Endothelial cell of umbilical vein (primary cell): ENCODE measurements at regions not wholly inside any gene's neighbourhood (a gene's known extent, or its start where the extent isn't known, plus 50 kb on each side); places are given as distances from the start of the nearest gene placed in this dataset.

Experiments used
- BruUV-seq: library from RNA; stranded (reverse); fragments of 400-500 nt; replicated peaks from 2 replicates; lab custom pipeline; 2021; lab: Mats Ljungman, UMichigan
- CTCF ChIA-PET: fragments of 300-600, 350-600 bp; sonication (Branson Sonifier 250); formaldehyde crosslinking; loops from one replicate; lab custom pipeline; 2021; ENCODE audit warnings: antibody characterized with exemption, inconsistent platforms; lab: Charles Lee
- POLR2A ChIA-PET: fragments of 300-600, 350-600 bp; sonication (Branson Sonifier 250); formaldehyde crosslinking; loops from one replicate; lab custom pipeline; 2021; ENCODE audit warnings: antibody characterized with exemption, inconsistent platforms; lab: Charles Lee
- DNase-seq: peaks from one replicate; pipeline ENCODE4 v3.0.0-alpha.2; 2011; ENCODE audit warnings: low read depth, low spot score
- FAIRE-seq: peaks from 2 replicates; lab custom pipeline; 2011; peaks lifted over from hg19 to GRCh38; lab: Jason Lieb, UNC
- H2AFZ ChIP-seq: 2 replicates; pipeline ENCODE4 v1.6.0; 2012; ENCODE audit warnings: low read depth, low read length, control low read depth, inconsistent platforms
- H3K27ac ChIP-seq: 2 replicates; pipeline ENCODE4 v1.5.1; 2011; ENCODE audit warnings: low read depth, mild to moderate bottlenecking, control low read depth, low read length, moderate library complexity; ENCODE audit not compliant: insufficient read depth
- H3K27me3 ChIP-seq, 2 experiments: 2 replicates each; pipeline versions ENCODE4 v1.6.0 to v1.6.1; 2011; ENCODE audit warnings: low read length in 2 of 2, mixed read lengths in 1 of 2; ENCODE audit not compliant: control insufficient read depth in 2 of 2, insufficient read depth in 2 of 2
- H3K36me3 ChIP-seq, 2 experiments: 2 replicates in 1 of 2; 3 replicates in 1 of 2; pipeline ENCODE4 v1.5.1; 2011; ENCODE audit warnings: low read length in 2 of 2, mild to moderate bottlenecking in 1 of 2, moderate library complexity in 1 of 2; ENCODE audit not compliant: control insufficient read depth in 2 of 2, insufficient read depth in 2 of 2; ENCODE audit errors: extremely low read depth in 1 of 2
- H3K4me1 ChIP-seq: 3 replicates; pipeline ENCODE4 v1.5.1; 2011; ENCODE audit warnings: mild to moderate bottlenecking, low read length; ENCODE audit not compliant: control insufficient read depth, insufficient read depth; ENCODE audit errors: extremely low read depth
- H3K4me2 ChIP-seq: 2 replicates; pipeline ENCODE4 v1.6.1; 2011; ENCODE audit warnings: low read length, control low read depth, mixed read lengths; ENCODE audit not compliant: insufficient read depth
- H3K4me3 ChIP-seq, 3 experiments: fragments of 200-600 bp in 1 of 3; sonication (generic), shearing (Covaris generic) in 1 of 3; replicated peaks in 1 of 3; 2 replicates each; pipeline ENCODE4 v1.5.1; 2011 to 2016; ENCODE audit warnings: control low read depth in 3 of 3, low read length in 3 of 3, mild to moderate bottlenecking in 2 of 3, inconsistent platforms in 1 of 3, low read depth in 1 of 3, moderate library complexity in 1 of 3; ENCODE audit not compliant: insufficient read depth in 1 of 3
- H3K79me2 ChIP-seq: 2 replicates; pipeline ENCODE4 v1.6.0; 2012; ENCODE audit warnings: low read length, inconsistent platforms; ENCODE audit not compliant: control insufficient read depth, insufficient read depth
- H3K9ac ChIP-seq: replicated peaks from 2 replicates; pipeline ENCODE3; 2011; ENCODE audit warnings: low read length, control low read depth; ENCODE audit not compliant: insufficient read depth; ENCODE audit errors: extremely low read depth
- H3K9me1 ChIP-seq: replicated peaks from 3 replicates; pipeline ENCODE4 v1.6.0; 2011; ENCODE audit warnings: mild to moderate bottlenecking, low read length; ENCODE audit not compliant: control insufficient read depth, insufficient read depth; ENCODE audit errors: extremely low read depth
- H3K9me3 ChIP-seq: replicated peaks from 2 replicates; pipeline ENCODE4 v1.5.1; 2012; ENCODE audit warnings: low read length, inconsistent platforms; ENCODE audit not compliant: control insufficient read depth, insufficient read depth
- H4K20me1 ChIP-seq: replicated peaks from 2 replicates; pipeline ENCODE3; 2011; ENCODE audit warnings: mild to moderate bottlenecking, low read length; ENCODE audit not compliant: control insufficient read depth, insufficient read depth; ENCODE audit errors: extremely low read depth
- EZH2 ChIP-seq: IDR thresholded peaks from 2 replicates; pipeline ENCODE4 v1.6.1; 2012; ENCODE audit warnings: borderline replicate concordance, low read depth, mild to moderate bottlenecking, moderate library complexity, low read length, inconsistent platforms; ENCODE audit not compliant: severe bottlenecking
- FOS ChIP-seq: IDR thresholded peaks from 2 replicates; pipeline ENCODE4 v1.6.1; 2011; ENCODE audit warnings: mild to moderate bottlenecking, low read length, moderate library complexity, borderline replicate concordance; ENCODE audit not compliant: insufficient read depth
- JUN ChIP-seq: IDR thresholded peaks from 2 replicates; pipeline ENCODE4 v1.6.1; 2011; ENCODE audit warnings: borderline replicate concordance, low read depth; ENCODE audit not compliant: insufficient read length, insufficient read depth
- MAX ChIP-seq: IDR thresholded peaks from 2 replicates; pipeline ENCODE4 v1.6.1; 2011; ENCODE audit not compliant: insufficient read depth, insufficient read length
- MYC ChIP-seq: IDR thresholded peaks from one replicate; pipeline ENCODE4 v1.6.1; 2011; ENCODE audit warnings: mild to moderate bottlenecking, low read depth, low read length
- POLR2A ChIP-seq: IDR thresholded peaks from 2 replicates; pipeline ENCODE4 v1.6.1; 2012; ENCODE audit warnings: low read depth, mild to moderate bottlenecking, control low read depth, low read length
- POLR2AphosphoS5 ChIP-seq: IDR thresholded peaks from 2 replicates; pipeline ENCODE4 v1.6.1; 2012; ENCODE audit warnings: low read depth, mild to moderate bottlenecking, control low read depth, low read length, moderate library complexity; ENCODE audit not compliant: insufficient read depth
- dilution Hi-C: fragments of 300-500 bp; cut with MboI; formaldehyde crosslinking; loops from one replicate; pipeline ENCODE4 v1.15.0; 2019; ENCODE audit warnings: low sequenced_read_pairs; ENCODE audit not compliant: extremely low pct_ligation_motif_present
- intact Hi-C: fragments of 100-400 bp; cut with micrococcal nuclease; formaldehyde crosslinking; loops from one replicate; pipeline ENCODE4 v1.10.0; 2022
- TF ChIP-seq, protein P1 (sequence below), 2 donors: IDR thresholded peaks; 1 replicate in 1 of 2; 2 replicates in 1 of 2; pipeline ENCODE4 v1.5.1; 2011; ENCODE audit warnings: low read length in 2 of 2, mild to moderate bottlenecking in 2 of 2, moderate library complexity in 2 of 2, control low read depth in 1 of 2, inconsistent platforms in 1 of 2, low read depth in 1 of 2; ENCODE audit not compliant: insufficient read depth in 1 of 2; ENCODE audit errors: extremely low read depth in 1 of 2

GRCh38 chr4:31022702-31023101, 302.5 kb downstream of the PCDH7 start:
- dilution Hi-C loops, result no loop called here
- no peak for TF ChIP-seq FOS
- TF ChIP-seq POLR2A, result no peak
- TF ChIP-seq, protein P1, sequence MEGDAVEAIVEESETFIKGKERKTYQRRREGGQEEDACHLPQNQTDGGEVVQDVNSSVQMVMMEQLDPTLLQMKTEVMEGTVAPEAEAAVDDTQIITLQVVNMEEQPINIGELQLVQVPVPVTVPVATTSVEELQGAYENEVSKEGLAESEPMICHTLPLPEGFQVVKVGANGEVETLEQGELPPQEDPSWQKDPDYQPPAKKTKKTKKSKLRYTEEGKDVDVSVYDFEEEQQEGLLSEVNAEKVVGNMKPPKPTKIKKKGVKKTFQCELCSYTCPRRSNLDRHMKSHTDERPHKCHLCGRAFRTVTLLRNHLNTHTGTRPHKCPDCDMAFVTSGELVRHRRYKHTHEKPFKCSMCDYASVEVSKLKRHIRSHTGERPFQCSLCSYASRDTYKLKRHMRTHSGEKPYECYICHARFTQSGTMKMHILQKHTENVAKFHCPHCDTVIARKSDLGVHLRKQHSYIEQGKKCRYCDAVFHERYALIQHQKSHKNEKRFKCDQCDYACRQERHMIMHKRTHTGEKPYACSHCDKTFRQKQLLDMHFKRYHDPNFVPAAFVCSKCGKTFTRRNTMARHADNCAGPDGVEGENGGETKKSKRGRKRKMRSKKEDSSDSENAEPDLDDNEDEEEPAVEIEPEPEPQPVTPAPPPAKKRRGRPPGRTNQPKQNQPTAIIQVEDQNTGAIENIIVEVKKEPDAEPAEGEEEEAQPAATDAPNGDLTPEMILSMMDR (IDR thresholded peaks at IDR 0.05; ENCODE audit: extremely low read depth in 1 of 2, insufficient read depth in 1 of 2, low read depth in 1 of 2, low read length in 2 of 2), result no peak
- TF ChIP-seq MYC, result no peak
- no peak for TF ChIP-seq JUN
- TF ChIP-seq MAX, result no peak
- no peak for TF ChIP-seq POLR2AphosphoS5
- no peak for TF ChIP-seq EZH2
- intact Hi-C loops, result no loop called here
- Histone ChIP-seq H3K27me3 (no peaks in the 10 kb centered on the region), H3K9me3 (no peaks in the 10 kb centered on the region), H3K9me1 (no peaks in the 10 kb centered on the region), H3K79me2 (no peaks in the 10 kb centered on the region), H3K4me2 (no peak overlapping the region), H3K27ac (no peak overlapping the region), H4K20me1 (no peaks in the 10 kb centered on the region), H3K36me3 (no peaks in the 10 kb centered on the region), H3K4me3 (no peak overlapping the region), H3K4me1 (no peaks in the 10 kb centered on the region), H2AFZ (no peak overlapping the region), H3K9ac (no peak overlapping the region)
- ChIA-PET CTCF (interaction anchor here (1.4 kb wide), 1 partner anchor 16 kb away, joined by 3 read pairs; no protein-coding TSS in a partner anchor), POLR2A (no interaction called here)
- no TSS peak for BruUV-seq
- DNase-seq, result no peak
- no peak for FAIRE-seq
